Stomach (tissue), 4 donors: ENCODE measurements at regions not wholly inside any gene's neighbourhood (a gene's known extent, or its start where the extent isn't known, plus 50 kb on each side); places are given as distances from the start of the nearest gene placed in this dataset.

ENCODE experiments used
- EP300 ChIP-seq: sonication (generic); formaldehyde crosslinking; IDR thresholded peaks from one replicate; pipeline ENCODE4 v1.6.1; 2017; ENCODE audit warnings: antibody characterized with exemption
- POLR2A ChIP-seq, 4 donors: fragments of 450-650 bp; IDR thresholded peaks; one replicate each; pipeline ENCODE4 v1.6.1; 2016; ENCODE audit warnings: antibody characterized with exemption in 4 of 4, control low read depth in 2 of 4, mild to moderate bottlenecking in 1 of 4, moderate library complexity in 1 of 4
- POLR2AphosphoS5 ChIP-seq, 3 donors: sonication (generic); formaldehyde crosslinking; IDR thresholded peaks; one replicate each; pipeline ENCODE4 v1.6.1; 2016; ENCODE audit warnings: antibody characterized with exemption in 3 of 3
- TF ChIP-seq, protein P1 (sequence below), 7 experiments: fragments of 450-650 bp in 4 of 7; fragments of 200-600 bp in 3 of 7; sonication (generic) in 3 of 7; IDR thresholded peaks; one replicate each; pipeline ENCODE4 v1.5.1; 2016 to 2019; ENCODE audit warnings: antibody characterized with exemption in 7 of 7, control low read depth in 2 of 7, mild to moderate bottlenecking in 1 of 7

DNA sequence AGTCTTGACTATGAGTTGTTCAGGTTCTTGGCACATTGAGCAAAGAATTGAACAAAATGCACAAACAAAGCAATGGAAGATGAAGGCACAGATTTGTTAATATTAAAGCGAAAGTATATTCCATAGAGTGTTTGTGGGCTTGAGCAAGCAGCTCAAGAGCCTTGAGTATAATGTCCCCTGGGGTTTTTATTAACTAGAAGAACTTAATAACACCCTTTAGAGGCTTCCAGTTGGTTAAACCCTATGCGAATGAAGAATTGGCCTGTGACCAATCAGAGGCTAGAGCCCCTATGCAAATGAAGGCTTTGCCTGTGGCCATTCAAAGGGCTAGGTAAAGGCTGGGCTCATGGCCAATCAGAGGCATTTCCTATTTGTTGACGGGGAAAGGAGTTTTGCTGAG is 135.3 kb upstream of the IL12B start:
- TF ChIP-seq, protein P1, sequence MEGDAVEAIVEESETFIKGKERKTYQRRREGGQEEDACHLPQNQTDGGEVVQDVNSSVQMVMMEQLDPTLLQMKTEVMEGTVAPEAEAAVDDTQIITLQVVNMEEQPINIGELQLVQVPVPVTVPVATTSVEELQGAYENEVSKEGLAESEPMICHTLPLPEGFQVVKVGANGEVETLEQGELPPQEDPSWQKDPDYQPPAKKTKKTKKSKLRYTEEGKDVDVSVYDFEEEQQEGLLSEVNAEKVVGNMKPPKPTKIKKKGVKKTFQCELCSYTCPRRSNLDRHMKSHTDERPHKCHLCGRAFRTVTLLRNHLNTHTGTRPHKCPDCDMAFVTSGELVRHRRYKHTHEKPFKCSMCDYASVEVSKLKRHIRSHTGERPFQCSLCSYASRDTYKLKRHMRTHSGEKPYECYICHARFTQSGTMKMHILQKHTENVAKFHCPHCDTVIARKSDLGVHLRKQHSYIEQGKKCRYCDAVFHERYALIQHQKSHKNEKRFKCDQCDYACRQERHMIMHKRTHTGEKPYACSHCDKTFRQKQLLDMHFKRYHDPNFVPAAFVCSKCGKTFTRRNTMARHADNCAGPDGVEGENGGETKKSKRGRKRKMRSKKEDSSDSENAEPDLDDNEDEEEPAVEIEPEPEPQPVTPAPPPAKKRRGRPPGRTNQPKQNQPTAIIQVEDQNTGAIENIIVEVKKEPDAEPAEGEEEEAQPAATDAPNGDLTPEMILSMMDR (IDR thresholded peaks at IDR 0.05) = no peak
- TF ChIP-seq POLR2A (IDR thresholded peaks at IDR 0.05) (no peak), EP300 (no peak), POLR2AphosphoS5 (IDR thresholded peaks at IDR 0.05) (no peak)
